ENCODE measurements at regions not wholly inside any gene's neighbourhood (a gene's known extent, or its start where the extent isn't known, plus 50 kb on each side); places are given as distances from the start of the nearest gene placed in this dataset.

GRCh38 chr9:81532251-81532650, 157.1 kb downstream of the TLE1 start:
- no peak overlapping the region for H3K27ac ChIP-seq (ENCODE audit: insufficient read depth, low read depth, low read length)
- H3K4me1 ChIP-seq (ENCODE audit: control insufficient read depth, extremely low read depth, insufficient read depth, low read length), result peaks cover 10% of the 10 kb centered on the region
- no peaks in the 10 kb centered on the region for H3K36me3 ChIP-seq (ENCODE audit: control insufficient read depth in 2 of 2, extremely low read depth in 1 of 2, insufficient read depth in 2 of 2, low read length in 2 of 2)
- DNase-seq (ENCODE audit: low read depth, low spot score) (no peak), FAIRE-seq (no peak)
- TF ChIP-seq POLR2AphosphoS5 (IDR thresholded peaks at IDR 0.05; ENCODE audit: insufficient read depth, low read depth, low read length), result no peak
- TF ChIP-seq POLR2A (IDR thresholded peaks at IDR 0.05; ENCODE audit: low read depth, low read length), result no peak
- TF ChIP-seq GATA2 (IDR thresholded peaks at IDR 0.05; ENCODE audit: insufficient read depth, insufficient read length, low read depth, low read length), result no peak
- TF ChIP-seq JUN (IDR thresholded peaks at IDR 0.05; ENCODE audit: borderline replicate concordance, insufficient read depth, insufficient read length, low read depth), result no peak
- no peak for TF ChIP-seq EZH2 (IDR thresholded peaks at IDR 0.05; ENCODE audit: borderline replicate concordance, low read depth, low read length, severe bottlenecking)
- TF ChIP-seq FOS (IDR thresholded peaks at IDR 0.05; ENCODE audit: borderline replicate concordance, insufficient read depth, low read length), result no peak
- TF ChIP-seq MAX (IDR thresholded peaks at IDR 0.05; ENCODE audit: insufficient read depth, insufficient read length), result no peak
- TF ChIP-seq MYC (IDR thresholded peaks at IDR 0.05; ENCODE audit: low read depth, low read length), result no peak
- no peak for TF ChIP-seq CTCF (IDR thresholded peaks at IDR 0.05; ENCODE audit: extremely low read depth in 1 of 2, insufficient read depth in 1 of 2, low read depth in 1 of 2, low read length in 2 of 2)
- BruUV-seq (replicated peaks), result no TSS peak
- H2AFZ ChIP-seq (ENCODE audit: low read depth, low read length), result no peak overlapping the region
- H3K9me3 ChIP-seq (replicated peaks; ENCODE audit: control insufficient read depth, insufficient read depth, low read length), result no peaks in the 10 kb centered on the region
- H3K79me2 ChIP-seq (ENCODE audit: control insufficient read depth, insufficient read depth, low read length), result no peaks in the 10 kb centered on the region
- ChIA-PET CTCF (interaction anchor here (1.5 to 2.3 kb wide), 2 partner anchors 9 to 51 kb away, joined by 3 to 13 read pairs; no protein-coding TSS in a partner anchor), POLR2A (no interaction called here)
- H3K27me3 ChIP-seq (ENCODE audit: control insufficient read depth in 2 of 2, insufficient read depth in 2 of 2, low read length in 2 of 2), result no peaks in the 10 kb centered on the region
- no peaks in the 10 kb centered on the region for H3K9me1 ChIP-seq (replicated peaks; ENCODE audit: control insufficient read depth, extremely low read depth, insufficient read depth, low read length)
- no peak overlapping the region for H3K4me3 ChIP-seq (replicated peaks in 1 of 3; ENCODE audit: insufficient read depth in 1 of 3, low read depth in 1 of 3, low read length in 3 of 3)
- H3K9ac ChIP-seq (replicated peaks; ENCODE audit: extremely low read depth, insufficient read depth, low read length), result no peak overlapping the region
- H4K20me1 ChIP-seq (replicated peaks; ENCODE audit: control insufficient read depth, extremely low read depth, insufficient read depth, low read length), result no peaks in the 10 kb centered on the region
- dilution Hi-C loops (cut with MboI; ENCODE audit: extremely low pct_ligation_motif_present, low sequenced_read_pairs), result no loop called here
- no peak overlapping the region for H3K4me2 ChIP-seq (ENCODE audit: insufficient read depth, low read length)
- intact Hi-C loops (cut with micrococcal nuclease), result no loop called here
